HG03342 (cell line): ENCODE measurements at regions not wholly inside any gene's neighbourhood (a gene's known extent, or its start where the extent isn't known, plus 50 kb on each side); places are given as distances from the start of the nearest gene placed in this dataset.
"Not testable (repeated sequence)": the region's sequence is repeated elsewhere in the genome, so short reads cannot be mapped to it uniquely, and the experiment has no call there.

ENCODE experiments used
- ATAC-seq: cut with Tn5 transposase; IDR thresholded peaks from one replicate; pipeline ENCODE4 v1.9.1; 2021; ENCODE audit warnings: mild to moderate bottlenecking, moderate library complexity; ENCODE audit not compliant: unreplicated experiment

- no peak for ATAC-seq
Observed at GRCh38 chr2:71925268-71926088, 222.2 kb downstream of the CYP26B1 start.

- ATAC-seq = peak; percentile 78
Observed at GRCh38 chr2:71923887-71924533, 223.7 kb downstream of the CYP26B1 start.

DNA sequence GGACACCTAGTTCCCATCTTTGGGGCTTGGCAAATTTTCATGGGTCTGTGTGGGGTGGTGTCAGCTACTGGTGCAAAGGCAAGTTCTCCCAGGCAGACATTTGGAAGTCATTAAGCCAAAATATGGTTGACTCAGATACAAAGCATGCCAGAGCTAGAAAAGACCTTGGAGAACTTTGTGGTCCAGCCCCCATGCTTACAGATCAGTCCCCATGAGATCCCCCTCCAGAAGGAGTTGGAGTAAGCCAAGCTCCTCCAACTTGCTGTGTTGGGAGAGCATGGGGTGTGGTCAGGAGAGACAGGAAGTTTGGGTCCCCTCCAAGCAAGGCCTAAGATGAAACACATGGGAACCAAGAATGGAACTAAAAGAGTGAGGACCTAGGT is 224.5 kb downstream of the CYP26B1 start:
- ATAC-seq = no peak

DNA sequence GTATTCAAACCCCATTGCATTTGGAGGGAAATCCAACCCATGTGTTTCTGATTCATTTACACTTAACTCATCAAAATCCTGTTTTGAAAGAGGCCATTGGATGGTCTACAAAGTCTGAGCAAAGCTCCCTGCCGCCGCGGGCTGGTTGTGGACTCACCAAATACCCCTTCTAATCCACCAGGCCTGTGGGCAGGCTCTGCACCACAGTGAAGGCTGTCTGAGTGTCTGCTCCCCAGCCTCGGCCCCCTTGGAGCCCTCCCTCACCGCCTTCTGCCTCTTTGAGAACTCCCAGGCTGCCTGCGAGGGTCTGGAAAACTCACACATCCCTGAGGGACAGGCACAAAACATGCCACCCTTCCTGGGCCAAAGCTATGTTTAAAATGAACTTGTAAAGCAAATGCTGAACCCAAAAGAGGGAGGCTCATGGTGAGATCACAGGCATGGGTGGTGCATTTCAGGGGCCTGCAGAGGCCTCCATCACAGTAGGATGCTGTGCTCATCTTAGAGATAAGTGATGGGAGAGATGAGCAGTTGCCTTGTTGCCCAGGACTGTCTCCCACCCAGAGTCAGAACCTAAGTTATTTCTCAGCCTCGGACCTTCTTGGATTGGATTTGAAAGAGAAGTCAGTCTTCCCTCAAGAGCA is 225.0 kb downstream of the CYP26B1 start:
- no peak for ATAC-seq

- no peak for ATAC-seq
Observed at GRCh38 chr2:71922091-71922490, 225.6 kb downstream of the CYP26B1 start.

- not testable (repeated sequence) for ATAC-seq
Observed at GRCh38 chr2:71920819-71921218, 226.8 kb downstream of the CYP26B1 start.

- no peak for ATAC-seq
Observed at GRCh38 chr2:71919708-71920107, 228.0 kb downstream of the CYP26B1 start.

- ATAC-seq = no peak
Observed at GRCh38 chr2:71910277-71910676, 237.4 kb downstream of the CYP26B1 start.

DNA sequence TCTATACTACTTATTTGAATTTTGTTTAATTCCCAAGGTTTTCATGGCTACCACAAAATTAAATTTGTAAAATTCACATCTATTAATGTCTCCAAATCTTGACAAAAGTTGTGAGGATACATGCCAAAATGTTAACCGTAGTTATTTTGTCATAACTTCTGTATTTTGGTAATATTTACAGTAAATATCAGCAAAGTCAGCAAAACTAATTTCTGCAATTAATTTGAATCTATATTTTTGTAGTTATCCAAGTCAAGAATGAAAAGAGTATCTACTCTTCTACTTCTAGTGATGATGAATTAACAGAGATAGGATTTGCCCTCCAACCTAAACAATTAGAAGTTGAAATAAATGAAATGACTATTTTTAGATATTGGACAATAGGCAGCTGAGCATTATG is 238.9 kb downstream of the CYP26B1 start:
- ATAC-seq = no peak

- no peak for ATAC-seq
Observed at GRCh38 chr2:71907503-71907902, 240.2 kb downstream of the CYP26B1 start.

DNA sequence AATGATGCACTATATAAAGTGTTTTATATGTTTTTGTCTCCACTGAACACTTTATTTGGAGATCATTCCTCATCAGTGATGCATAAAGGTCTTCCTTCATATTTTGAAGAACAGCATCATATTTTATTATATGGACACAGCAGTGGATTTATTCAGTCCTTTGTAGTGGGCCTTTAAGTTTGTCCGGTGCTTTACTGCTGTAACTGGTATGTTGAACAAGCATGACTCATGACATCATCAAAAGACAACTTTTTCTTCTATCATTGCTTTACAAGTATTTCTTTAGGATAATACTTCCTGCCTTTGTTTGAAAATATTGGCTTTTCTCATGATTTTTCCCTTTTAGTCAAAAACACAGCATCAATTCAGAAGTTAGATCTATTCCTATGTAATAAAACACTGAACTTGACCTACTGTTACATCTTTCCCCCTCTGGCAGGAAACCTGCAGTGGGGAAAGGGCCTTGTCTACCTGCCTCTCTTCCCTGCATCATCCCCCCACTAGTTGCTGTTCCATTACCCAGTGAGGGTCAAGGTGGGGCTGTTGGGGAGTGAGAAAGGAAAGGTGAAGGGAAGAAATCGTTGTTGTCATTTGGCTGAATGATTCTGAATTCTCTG is 241.2 kb downstream of the CYP26B1 start:
- ATAC-seq = no peak

DNA sequence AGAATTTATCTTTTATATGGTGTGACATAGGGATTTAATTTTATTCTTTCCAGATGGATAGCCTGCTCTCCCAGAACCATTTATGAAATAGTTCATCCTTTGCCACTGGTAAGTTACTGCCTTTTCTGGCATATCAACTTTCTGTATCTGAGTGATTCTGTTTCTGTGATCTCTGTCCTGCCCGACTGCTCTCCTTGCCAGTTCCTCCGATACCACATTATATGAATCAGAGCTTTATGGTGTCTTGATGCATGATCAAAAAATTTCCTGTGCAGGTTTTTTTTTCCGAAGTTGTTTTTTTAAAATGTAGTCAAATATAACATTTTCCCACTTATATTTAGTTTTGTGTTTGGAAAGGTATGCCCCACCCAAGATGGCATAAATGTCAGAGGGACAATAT is 242.5 kb downstream of the CYP26B1 start:
- ATAC-seq = no peak

DNA sequence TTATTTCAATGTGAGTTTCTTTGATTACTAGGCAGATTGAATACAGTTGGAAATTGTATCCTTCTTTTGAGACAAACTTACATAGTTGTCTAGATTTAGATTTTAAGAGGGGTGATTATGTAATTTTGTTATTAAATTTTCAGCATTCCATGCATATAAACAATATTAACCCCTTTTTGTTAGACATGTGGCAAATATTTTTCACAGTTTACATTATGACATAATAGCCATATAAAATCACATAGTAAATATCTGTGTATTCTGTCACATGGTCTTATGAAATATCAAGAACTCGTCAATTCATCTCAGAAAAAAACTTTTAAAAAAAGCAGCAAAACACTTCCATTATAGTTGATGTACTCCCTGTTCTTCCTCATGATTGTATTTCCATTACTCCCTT is 243.8 kb downstream of the CYP26B1 start:
- no peak for ATAC-seq

DNA sequence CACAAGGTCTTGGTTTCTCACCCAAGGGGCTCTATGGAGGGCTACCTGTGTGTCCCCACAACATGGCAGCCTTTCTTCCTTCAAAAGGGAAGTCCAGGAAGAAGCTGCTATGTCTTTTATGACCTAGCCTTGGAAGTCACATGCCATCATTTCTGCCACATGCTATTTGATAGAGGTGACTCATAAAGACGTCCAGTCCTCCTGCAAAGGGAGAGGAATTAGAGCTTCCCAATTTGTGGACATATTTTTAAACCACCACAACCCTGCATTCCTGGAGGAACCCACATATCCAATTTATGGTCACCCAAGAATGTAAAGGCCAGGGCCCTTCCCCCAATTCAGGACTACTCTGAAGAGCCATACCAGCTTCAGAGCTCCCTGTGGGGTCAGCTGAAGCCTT is 246.2 kb downstream of the CYP26B1 start:
- ATAC-seq = no peak

- no peak for ATAC-seq
Observed at GRCh38 chr2:71898851-71899681, 248.6 kb downstream of the CYP26B1 start.

DNA sequence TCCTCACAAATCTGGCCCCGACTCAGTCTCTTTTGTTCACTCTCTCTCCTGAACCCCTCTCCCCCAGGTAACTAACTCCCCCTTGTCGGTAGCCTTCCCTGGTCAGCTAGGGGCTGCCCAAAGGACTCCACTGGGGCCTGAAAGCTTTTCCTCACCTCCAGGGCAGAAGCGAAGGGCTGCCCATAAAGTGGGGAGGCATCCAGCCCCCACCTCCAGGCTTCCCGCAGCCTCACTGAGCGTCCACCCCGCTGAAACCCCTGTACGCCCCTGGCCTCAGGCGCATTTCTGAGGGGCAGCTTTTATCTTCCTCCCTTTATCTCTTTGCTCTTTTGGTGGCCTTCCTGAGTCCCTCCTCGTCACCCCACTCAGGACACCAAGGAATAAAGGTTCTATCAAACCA is 249.3 kb downstream of the CYP26B1 start:
- no peak for ATAC-seq

DNA sequence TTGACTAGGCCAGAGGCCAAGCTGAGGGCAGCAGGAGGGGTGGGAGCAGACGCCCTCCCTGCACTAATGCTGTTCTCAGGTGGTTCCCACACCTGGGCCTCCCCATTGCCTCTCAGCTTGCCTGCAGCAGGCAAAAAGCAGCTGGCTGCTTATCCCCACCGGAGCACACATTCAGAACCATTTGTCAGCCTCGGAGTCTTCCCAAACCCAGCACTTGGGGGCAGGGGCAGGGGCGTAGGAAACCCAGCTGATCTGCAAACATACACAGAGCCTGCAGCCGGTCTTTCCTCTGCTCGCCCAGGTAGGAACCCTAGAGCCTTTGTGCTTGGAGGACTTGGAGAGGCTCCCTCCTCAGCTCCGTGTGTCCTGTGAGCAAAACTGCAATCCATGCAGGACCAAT is 249.8 kb downstream of the CYP26B1 start:
- no peak for ATAC-seq

GRCh38 chr2:71897137-71897480 is 250.6 kb downstream of the CYP26B1 start:
- no peak for ATAC-seq

DNA sequence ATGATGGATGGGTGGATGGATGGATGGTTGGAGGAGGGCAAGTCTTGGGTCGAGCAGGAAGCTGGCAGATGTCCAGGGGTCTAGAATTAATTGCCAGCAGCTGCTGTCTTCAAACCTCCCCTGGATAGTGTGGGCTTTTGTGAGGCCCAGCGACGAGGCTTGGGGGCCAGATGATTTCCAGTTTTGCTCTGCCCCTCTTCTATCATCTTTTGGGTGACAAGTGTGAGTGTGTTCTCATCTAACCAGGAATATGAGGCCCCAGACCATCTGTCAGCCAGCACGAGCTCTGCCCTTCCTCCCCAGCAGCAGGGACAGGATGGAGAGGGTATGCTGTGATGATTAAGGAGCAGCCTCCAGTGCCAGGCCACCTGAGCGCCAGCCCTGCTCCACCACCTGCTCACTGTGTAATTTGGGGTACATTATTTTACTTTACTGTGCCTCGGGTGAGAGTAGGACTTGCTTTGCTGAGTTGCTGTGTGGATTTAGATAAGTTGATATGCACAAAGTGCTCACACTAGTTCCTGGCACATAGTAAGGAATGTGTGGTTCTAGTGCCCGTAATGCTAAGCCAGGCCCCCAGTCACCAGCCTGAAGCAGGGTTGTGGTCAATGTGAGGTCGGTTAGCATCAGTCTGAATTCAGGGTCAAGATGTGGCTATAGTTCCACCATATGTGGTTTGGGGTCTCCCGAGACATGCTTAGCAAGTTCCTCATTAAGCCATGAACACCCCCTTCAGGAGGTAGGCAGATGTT is 251.1 kb downstream of the CYP26B1 start:
- ATAC-seq = no peak
